GM10266 (cell line): ENCODE measurements at regions not wholly inside any gene's neighbourhood (a gene's known extent, or its start where the extent isn't known, plus 50 kb on each side); places are given as distances from the start of the nearest gene placed in this dataset.

Experiments used
- DNase-seq: peaks from one replicate; pipeline ENCODE4 v3.0.0; 2012; ENCODE audit errors: extremely low spot score
- TF ChIP-seq, protein P1 (sequence below): IDR thresholded peaks from 2 replicates; pipeline ENCODE4 v1.5.1; 2012; ENCODE audit warnings: mild to moderate bottlenecking, low read depth; ENCODE audit not compliant: control insufficient read depth, insufficient read depth; ENCODE audit errors: missing control alignments

- no peak for DNase-seq
- TF ChIP-seq, protein P1, sequence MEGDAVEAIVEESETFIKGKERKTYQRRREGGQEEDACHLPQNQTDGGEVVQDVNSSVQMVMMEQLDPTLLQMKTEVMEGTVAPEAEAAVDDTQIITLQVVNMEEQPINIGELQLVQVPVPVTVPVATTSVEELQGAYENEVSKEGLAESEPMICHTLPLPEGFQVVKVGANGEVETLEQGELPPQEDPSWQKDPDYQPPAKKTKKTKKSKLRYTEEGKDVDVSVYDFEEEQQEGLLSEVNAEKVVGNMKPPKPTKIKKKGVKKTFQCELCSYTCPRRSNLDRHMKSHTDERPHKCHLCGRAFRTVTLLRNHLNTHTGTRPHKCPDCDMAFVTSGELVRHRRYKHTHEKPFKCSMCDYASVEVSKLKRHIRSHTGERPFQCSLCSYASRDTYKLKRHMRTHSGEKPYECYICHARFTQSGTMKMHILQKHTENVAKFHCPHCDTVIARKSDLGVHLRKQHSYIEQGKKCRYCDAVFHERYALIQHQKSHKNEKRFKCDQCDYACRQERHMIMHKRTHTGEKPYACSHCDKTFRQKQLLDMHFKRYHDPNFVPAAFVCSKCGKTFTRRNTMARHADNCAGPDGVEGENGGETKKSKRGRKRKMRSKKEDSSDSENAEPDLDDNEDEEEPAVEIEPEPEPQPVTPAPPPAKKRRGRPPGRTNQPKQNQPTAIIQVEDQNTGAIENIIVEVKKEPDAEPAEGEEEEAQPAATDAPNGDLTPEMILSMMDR, result no peak
Measured at GRCh38 chr2:238703436-238703835, 144.4 kb upstream of the TWIST2 start.

DNA sequence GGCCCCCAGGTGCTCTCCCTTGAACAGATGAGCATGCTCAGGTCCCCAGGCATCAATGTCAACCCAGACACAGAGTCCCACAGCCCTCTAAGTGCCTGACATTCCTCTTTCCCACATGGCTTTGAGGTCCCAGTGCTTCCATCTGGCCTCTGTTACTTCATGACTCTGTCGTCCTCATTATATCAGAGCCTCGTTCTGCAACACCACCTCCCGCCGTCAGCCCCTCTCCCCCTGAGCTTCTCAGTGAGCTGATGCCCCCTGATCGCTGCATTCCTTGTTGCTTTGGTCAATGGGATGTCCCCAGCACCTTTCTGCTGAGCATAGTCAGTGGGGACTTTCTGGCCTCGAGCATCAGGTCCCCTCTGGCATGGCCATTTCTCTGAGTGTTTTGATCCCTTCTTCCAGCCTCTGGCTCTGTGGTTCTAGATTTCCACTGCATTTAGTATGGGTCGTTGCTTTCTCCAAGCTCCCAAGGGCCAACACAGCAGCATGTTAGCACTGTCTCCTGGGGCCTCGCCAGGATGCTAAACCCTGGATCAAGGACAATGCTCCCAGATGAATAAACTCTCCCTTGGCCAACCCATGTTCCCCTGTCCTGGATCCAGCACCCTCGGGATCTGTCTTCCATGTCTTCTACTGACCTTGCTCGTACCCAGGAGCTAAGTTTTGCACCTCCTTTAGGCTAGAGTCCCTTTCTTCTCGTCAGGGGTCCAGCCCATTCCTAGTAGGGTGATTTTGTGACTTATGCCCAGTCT is 143.2 kb upstream of the TWIST2 start:
- TF ChIP-seq, protein P1, result no peak
- DNase-seq, result no peak

- TF ChIP-seq, protein P1, result no peak
- no peak for DNase-seq
Measured at GRCh38 chr2:238706163-238706562, 141.7 kb upstream of the TWIST2 start.

- TF ChIP-seq, protein P1, result no peak
- no peak for DNase-seq
Measured at GRCh38 chr2:238706673-238707072, 141.2 kb upstream of the TWIST2 start.

DNA sequence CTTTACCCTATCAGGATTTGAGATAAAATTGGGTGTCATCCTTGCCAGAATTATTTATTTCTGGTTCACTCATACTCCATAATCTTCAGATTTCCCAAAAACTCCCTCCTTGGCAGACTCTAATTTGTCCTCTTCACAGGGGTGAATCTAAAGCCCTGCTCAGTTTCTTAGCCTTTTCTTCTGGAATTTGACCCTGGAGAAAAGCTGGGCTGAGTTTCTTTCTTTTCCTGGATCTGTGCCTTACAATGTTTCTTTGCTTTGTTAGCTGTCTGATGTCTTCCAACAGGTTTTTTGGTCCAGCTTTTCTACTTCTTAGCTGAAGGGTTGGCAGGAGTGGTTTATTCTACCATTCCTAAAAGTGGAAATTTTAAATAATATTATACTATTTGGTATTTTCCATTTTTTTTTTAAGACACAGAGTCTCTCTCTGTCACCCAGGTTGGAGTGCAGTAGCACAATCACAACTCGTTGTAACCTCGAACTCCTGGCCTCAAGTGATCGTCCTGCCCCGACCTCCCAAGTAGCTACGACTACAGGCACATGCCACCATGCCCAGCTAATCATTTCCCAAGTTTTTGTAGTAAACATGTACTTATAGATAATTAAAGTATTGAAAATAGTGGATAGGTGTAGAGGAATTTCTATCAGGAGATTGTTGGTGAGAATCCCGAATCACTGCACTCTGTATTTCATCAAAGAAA is 138.4 kb upstream of the TWIST2 start:
- no peak for DNase-seq
- TF ChIP-seq, protein P1, result no peak

- TF ChIP-seq, protein P1, result no peak
- no peak for DNase-seq
Measured at GRCh38 chr2:238710032-238710735, 137.7 kb upstream of the TWIST2 start.
